Loucy (cell line): ENCODE measurements at regions not wholly inside any gene's neighbourhood (a gene's known extent, or its start where the extent isn't known, plus 50 kb on each side); places are given as distances from the start of the nearest gene placed in this dataset.

Source experiments
- H2AFZ ChIP-seq: fragments of 200-600 bp; sonication (generic); 2 replicates; pipeline ENCODE4 v1.6.0; 2016; ENCODE audit warnings: antibody characterized with exemption, mild to moderate bottlenecking, low read length, moderate library complexity
- H3F3A ChIP-seq: fragments of 200-600 bp; 2 replicates; pipeline ENCODE4 v1.6.0; 2016; ENCODE audit warnings: antibody characterized with exemption, low read depth, mild to moderate bottlenecking
- H3K27me3 ChIP-seq: fragments of 200-600 bp; sonication (generic); 2 replicates; pipeline ENCODE4 v1.6.1; 2014; ENCODE audit warnings: low read length, mild to moderate bottlenecking; ENCODE audit not compliant: insufficient read depth, poor library complexity, severe bottlenecking
- H3K36me3 ChIP-seq: fragments of 200-600 bp; sonication (generic); 2 replicates; pipeline ENCODE4 v1.6.1; 2016; ENCODE audit warnings: low read length; ENCODE audit not compliant: insufficient read depth
- H3K4me1 ChIP-seq: fragments of 200-600 bp; sonication (generic); 2 replicates; pipeline ENCODE4 v1.5.1; 2014; ENCODE audit warnings: low read length, mild to moderate bottlenecking; ENCODE audit not compliant: insufficient read depth, poor library complexity, severe bottlenecking
- H3K4me2 ChIP-seq: fragments of 200-600 bp; sonication (generic); 2 replicates; pipeline ENCODE4 v1.6.0; 2014; ENCODE audit warnings: antibody characterized with exemption, low read length, low read depth, mild to moderate bottlenecking; ENCODE audit not compliant: poor library complexity, severe bottlenecking
- H3K4me3 ChIP-seq: fragments of 200-600 bp; sonication (generic); 2 replicates; pipeline ENCODE4 v1.5.1; 2014; ENCODE audit warnings: low read length, mild to moderate bottlenecking, mixed read lengths; ENCODE audit not compliant: poor library complexity, severe bottlenecking
- H3K79me2 ChIP-seq: fragments of 200-600 bp; sonication (generic); 2 replicates; pipeline ENCODE4 v1.6.1; 2014; ENCODE audit warnings: low read length; ENCODE audit not compliant: insufficient read depth
- H3K9ac ChIP-seq: fragments of 200-600 bp; sonication (generic); 2 replicates; pipeline ENCODE4 v1.6.0; 2014; ENCODE audit warnings: mild to moderate bottlenecking, low read depth, low read length, moderate library complexity; ENCODE audit not compliant: poor library complexity, severe bottlenecking
- H3K9me2 ChIP-seq: fragments of 200-600 bp; sonication (generic); replicated peaks from 2 replicates; pipeline ENCODE4 v1.6.1; 2016; ENCODE audit warnings: low read depth, low read length, mixed read lengths
- H3K9me3 ChIP-seq: fragments of 200-600 bp; sonication (generic); 2 replicates; pipeline ENCODE4 v1.6.1; 2014; ENCODE audit warnings: mild to moderate bottlenecking, antibody characterized with exemption, low read length, low read depth; ENCODE audit not compliant: insufficient read depth
- H4K20me1 ChIP-seq: fragments of 200-600 bp; sonication (generic); 2 replicates; pipeline ENCODE4 v1.6.0; 2014; ENCODE audit warnings: antibody characterized with exemption, low read length, mild to moderate bottlenecking; ENCODE audit not compliant: insufficient read depth, poor library complexity, severe bottlenecking
- EZH2phosphoT487 ChIP-seq: fragments of 200-600 bp; IDR thresholded peaks from 2 replicates; pipeline ENCODE4 v1.6.1; 2018; ENCODE audit warnings: antibody characterized with exemption, mild to moderate bottlenecking, moderate library complexity, borderline replicate concordance
- TF ChIP-seq, protein P1 (sequence below): fragments of 200-600 bp; sonication (generic); conservative IDR thresholded peaks from 2 replicates; pipeline ENCODE4 v1.5.1; 2014; ENCODE audit warnings: mild to moderate bottlenecking, antibody characterized with exemption, low read length

DNA sequence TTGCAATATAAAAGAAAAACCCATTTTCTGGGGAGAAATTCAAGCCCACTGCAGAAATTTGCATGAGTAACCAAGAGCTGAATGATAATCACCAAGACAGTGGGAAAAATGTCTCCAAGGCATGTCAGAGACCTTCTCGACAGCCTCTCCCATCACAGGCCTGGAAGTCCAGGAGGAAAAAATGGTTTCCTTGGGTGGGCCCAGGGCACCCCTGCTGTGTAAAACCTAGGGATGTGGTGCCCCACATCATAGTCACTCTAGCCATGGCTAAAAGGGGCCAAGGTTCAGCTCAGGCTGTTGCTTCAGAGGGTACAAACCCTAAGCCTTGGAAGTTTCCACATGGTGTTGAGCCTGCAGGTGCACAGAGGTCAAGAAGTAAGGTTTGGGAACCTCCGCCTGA, 108.4 kb downstream of the FAT4 start:
- Histone ChIP-seq H3K4me1 (no peaks in the 10 kb centered on the region), H2AFZ (no peak overlapping the region), H3K9ac (no peak overlapping the region), H3K4me3 (no peak overlapping the region), H3K79me2 (no peaks in the 10 kb centered on the region), H3F3A (no peaks in the 10 kb centered on the region), H3K36me3 (no peaks in the 10 kb centered on the region), H3K4me2 (no peak overlapping the region), H3K9me3 (no peaks in the 10 kb centered on the region; the same call in 1 of the 2 replicates), H3K27me3 (no peaks in the 10 kb centered on the region), H4K20me1 (no peaks in the 10 kb centered on the region), H3K9me2 (no peaks in the 10 kb centered on the region)
- TF ChIP-seq, protein P1, sequence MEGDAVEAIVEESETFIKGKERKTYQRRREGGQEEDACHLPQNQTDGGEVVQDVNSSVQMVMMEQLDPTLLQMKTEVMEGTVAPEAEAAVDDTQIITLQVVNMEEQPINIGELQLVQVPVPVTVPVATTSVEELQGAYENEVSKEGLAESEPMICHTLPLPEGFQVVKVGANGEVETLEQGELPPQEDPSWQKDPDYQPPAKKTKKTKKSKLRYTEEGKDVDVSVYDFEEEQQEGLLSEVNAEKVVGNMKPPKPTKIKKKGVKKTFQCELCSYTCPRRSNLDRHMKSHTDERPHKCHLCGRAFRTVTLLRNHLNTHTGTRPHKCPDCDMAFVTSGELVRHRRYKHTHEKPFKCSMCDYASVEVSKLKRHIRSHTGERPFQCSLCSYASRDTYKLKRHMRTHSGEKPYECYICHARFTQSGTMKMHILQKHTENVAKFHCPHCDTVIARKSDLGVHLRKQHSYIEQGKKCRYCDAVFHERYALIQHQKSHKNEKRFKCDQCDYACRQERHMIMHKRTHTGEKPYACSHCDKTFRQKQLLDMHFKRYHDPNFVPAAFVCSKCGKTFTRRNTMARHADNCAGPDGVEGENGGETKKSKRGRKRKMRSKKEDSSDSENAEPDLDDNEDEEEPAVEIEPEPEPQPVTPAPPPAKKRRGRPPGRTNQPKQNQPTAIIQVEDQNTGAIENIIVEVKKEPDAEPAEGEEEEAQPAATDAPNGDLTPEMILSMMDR: no peak

DNA sequence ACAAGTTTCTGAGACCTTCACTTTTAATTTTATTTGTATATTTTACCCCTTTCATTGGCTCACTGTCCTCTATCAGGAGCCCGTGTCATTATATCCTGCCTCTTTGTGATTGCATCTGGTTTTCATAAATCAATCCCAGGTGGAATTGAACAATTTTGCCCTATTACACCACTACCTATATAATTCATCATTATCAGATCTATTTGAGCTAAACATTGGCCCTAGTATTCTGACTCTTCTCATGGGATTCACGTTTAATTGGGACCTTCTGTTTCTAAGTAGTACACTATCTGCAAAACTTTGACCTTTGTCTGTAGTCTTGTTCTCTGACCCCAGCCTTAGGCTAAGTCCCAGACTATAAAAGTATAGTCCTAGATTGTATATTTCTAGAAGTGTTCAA, 114.1 kb downstream of the FAT4 start:
- Histone ChIP-seq H3K79me2 (no peaks in the 10 kb centered on the region), H3K4me3 (no peak overlapping the region), H4K20me1 (no peaks in the 10 kb centered on the region), H2AFZ (no peak overlapping the region), H3K9me3 (no peaks in the 10 kb centered on the region), H3K9ac (no peak overlapping the region), H3K4me1 (no peaks in the 10 kb centered on the region), H3K27me3 (no peaks in the 10 kb centered on the region), H3F3A (no peaks in the 10 kb centered on the region), H3K9me2 (no peaks in the 10 kb centered on the region), H3K4me2 (no peak overlapping the region), H3K36me3 (no peaks in the 10 kb centered on the region)
- no peak for TF ChIP-seq EZH2phosphoT487
- TF ChIP-seq, protein P1: no peak

DNA sequence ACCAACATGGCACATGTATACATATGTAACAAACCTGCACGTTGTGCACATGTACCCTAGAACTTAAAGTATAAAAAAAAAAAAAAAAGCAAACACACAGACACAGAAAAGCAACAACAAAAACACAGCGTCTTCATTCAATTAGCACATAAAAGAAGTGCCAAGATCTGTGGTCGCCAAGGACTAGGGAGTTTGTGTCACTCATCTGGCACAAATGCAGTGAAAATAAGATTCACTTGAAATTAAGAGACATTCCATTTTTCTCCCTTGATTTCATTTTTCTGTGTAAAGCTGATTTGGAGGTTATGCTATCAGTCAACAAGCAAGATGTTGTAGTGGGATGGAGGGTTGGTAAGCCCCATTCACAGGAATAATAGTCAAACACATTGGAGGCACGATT, 115.3 kb downstream of the FAT4 start:
- Histone ChIP-seq H3K9ac (no peak overlapping the region), H3K27me3 (no peaks in the 10 kb centered on the region)

More for the DNA sequence above, 115.3 kb downstream of the FAT4 start:
- Histone ChIP-seq H3K4me3 (no peak overlapping the region), H3F3A (no peaks in the 10 kb centered on the region), H3K79me2 (no peaks in the 10 kb centered on the region), H3K9me3 (no peaks in the 10 kb centered on the region), H3K4me2 (no peak overlapping the region), H3K9me2 (no peaks in the 10 kb centered on the region), H3K4me1 (no peaks in the 10 kb centered on the region), H3K36me3 (no peaks in the 10 kb centered on the region), H4K20me1 (no peaks in the 10 kb centered on the region), H2AFZ (no peak overlapping the region)
- TF ChIP-seq, protein P1: no peak
- TF ChIP-seq EZH2phosphoT487: no peak
